NCI-H128 (cell line): ENCODE measurements at regions not wholly inside any gene's neighbourhood (a gene's known extent, or its start where the extent isn't known, plus 50 kb on each side); places are given as distances from the start of the nearest gene placed in this dataset.

Experiments
- DNase-seq: peaks from one replicate; lab custom pipeline; 2025; ENCODE audit not compliant: unreplicated experiment; lab: John Stamatoyannopoulos, UW

- no peak for DNase-seq
Observed at GRCh38 chr1:90782046-90782445, 64.9 kb upstream of the BARHL2 start.

DNA sequence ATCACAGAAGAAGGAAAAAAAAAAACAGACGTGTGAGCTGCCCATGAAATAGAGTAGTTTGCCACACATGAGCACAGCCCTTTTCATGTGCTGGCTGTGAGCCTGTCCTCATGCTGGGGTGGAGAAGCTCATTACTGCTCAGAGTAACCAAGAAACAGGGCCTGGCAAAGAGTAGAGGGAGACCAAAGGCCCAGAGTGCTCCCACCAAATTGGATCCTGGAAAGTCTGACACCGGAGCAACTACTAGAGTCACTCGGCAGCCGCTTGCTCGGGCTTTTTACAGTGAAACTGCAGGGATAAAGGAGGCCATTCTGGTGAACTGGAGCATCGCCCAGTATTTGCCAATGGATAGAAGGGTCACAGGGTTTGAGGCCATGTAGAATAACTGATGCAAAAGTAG, 64.4 kb upstream of the BARHL2 start:
- DNase-seq: no peak

DNA sequence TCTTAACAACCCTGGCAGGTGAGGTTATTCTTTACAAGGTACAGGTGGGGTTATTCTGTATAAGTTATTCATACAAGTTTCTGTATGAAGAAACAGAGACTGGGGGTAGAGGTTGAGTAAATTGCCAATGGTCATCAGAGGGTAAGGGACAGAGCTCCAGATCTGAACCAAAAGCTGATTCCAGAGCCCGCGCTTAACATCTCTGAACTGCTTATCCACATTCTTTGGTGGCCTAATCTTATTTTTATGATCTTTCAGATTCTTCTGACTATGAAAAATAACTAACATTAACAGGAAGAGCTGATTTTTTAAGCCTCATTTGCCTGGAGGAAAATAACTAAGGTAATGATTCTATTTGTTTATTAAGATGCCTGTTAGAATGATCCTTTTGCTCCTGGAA, 63.9 kb upstream of the BARHL2 start:
- no peak for DNase-seq

GRCh38 chr1:90779573-90779972, 62.5 kb upstream of the BARHL2 start:
- no peak for DNase-seq

GRCh38 chr1:90778486-90778885, 61.4 kb upstream of the BARHL2 start:
- DNase-seq: no peak

- DNase-seq: no peak
Observed at GRCh38 chr1:90773812-90774211, 56.7 kb upstream of the BARHL2 start.

- DNase-seq: no peak
Observed at GRCh38 chr1:90768826-90769225, 51.7 kb upstream of the BARHL2 start.

DNA sequence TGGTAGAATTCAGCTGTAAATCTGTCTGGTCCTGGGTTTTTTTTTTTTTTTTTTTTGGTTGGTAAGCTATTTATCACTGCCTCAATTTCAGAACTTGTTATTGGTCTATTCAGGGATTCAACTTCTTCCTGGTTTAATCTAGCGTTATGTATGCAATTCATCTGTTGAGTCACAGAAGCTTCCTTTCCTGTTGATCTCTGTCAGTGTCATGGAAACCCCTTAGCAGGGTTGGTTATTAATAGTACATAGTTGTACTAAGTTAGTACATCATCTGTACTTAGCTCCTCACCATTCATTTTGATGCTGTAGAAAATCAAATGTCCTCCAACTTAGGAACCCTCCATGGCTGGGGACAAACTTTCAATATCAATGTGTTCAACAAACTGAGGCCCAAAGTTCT, 51.0 kb upstream of the BARHL2 start:
- DNase-seq: no peak
